ENCODE measurements at regions not wholly inside any gene's neighbourhood (a gene's known extent, or its start where the extent isn't known, plus 50 kb on each side); places are given as distances from the start of the nearest gene placed in this dataset.

- no peaks in the 10 kb centered on the region for H3K27me3 ChIP-seq
- TF ChIP-seq CTCF (IDR thresholded peaks at IDR 0.05) = no peak
- no peak for TF ChIP-seq POLR2A (IDR thresholded peaks at IDR 0.05)
- WGBS, 2 donors = 79 to 88% methylated on average over 5 to 6 of the region's 6 CpGs
- no peak overlapping the region for H3K4me3 ChIP-seq
- intact Hi-C loops (cut with DNase I; ENCODE audit: low total_unique reads) = no loop called here
- no peak overlapping the region for H3K27ac ChIP-seq
- H3K36me3 ChIP-seq (ENCODE audit: low read depth, missing control alignments) = no peaks in the 10 kb centered on the region
- no peak for DNase-seq
- H3K9me3 ChIP-seq = no peaks in the 10 kb centered on the region
- H3K4me1 ChIP-seq = no peaks in the 10 kb centered on the region
These were observed 207.0 kb upstream of the MAP3K1 start for GRCh38 chr5:56608217-56608925.

GRCh38 chr5:56607551-56607950 is 207.8 kb upstream of the MAP3K1 start:
- no peak overlapping the region for H3K27ac ChIP-seq
- no peak for DNase-seq
- intact Hi-C loops (cut with DNase I; ENCODE audit: low total_unique reads) = no loop called here

GRCh38 chr5:56607074-56607473 is 208.3 kb upstream of the MAP3K1 start:
- H3K27ac ChIP-seq = no peak overlapping the region
- H3K4me3 ChIP-seq = no peak overlapping the region
- DNase-seq = no peak
- intact Hi-C loops (cut with DNase I; ENCODE audit: low total_unique reads) = no loop called here
- no peaks in the 10 kb centered on the region for H3K9me3 ChIP-seq
- H3K4me1 ChIP-seq = no peaks in the 10 kb centered on the region
- TF ChIP-seq CTCF (IDR thresholded peaks at IDR 0.05) = no peak
- TF ChIP-seq POLR2A (IDR thresholded peaks at IDR 0.05) = no peak
- H3K36me3 ChIP-seq (ENCODE audit: low read depth, missing control alignments) = no peaks in the 10 kb centered on the region
- no peaks in the 10 kb centered on the region for H3K27me3 ChIP-seq
- 70 to 78% methylated on average over 4 of the region's 4 CpGs for WGBS, 2 donors

More at GRCh38 chr5:56607551-56607950, 207.8 kb upstream of the MAP3K1 start:
- Histone ChIP-seq H3K36me3 (ENCODE audit: low read depth, missing control alignments) (no peaks in the 10 kb centered on the region), H3K4me1 (no peaks in the 10 kb centered on the region), H3K4me3 (no peak overlapping the region), H3K9me3 (no peaks in the 10 kb centered on the region), H3K27me3 (no peaks in the 10 kb centered on the region)
- TF ChIP-seq CTCF (IDR thresholded peaks at IDR 0.05) (no peak), POLR2A (IDR thresholded peaks at IDR 0.05) (no peak)
- 82 to 84% methylated on average over 4 of the region's 4 CpGs for WGBS, 2 donors

- no peaks in the 10 kb centered on the region for H3K27me3 ChIP-seq
- H3K4me3 ChIP-seq = no peak overlapping the region
- H3K4me1 ChIP-seq = no peaks in the 10 kb centered on the region
- intact Hi-C loops (cut with DNase I; ENCODE audit: low total_unique reads) = no loop called here
- WGBS, 2 donors = 79 to 83% methylated on average over 3 of the region's 3 CpGs
- no peak for DNase-seq
- H3K27ac ChIP-seq = no peak overlapping the region
- no peak for TF ChIP-seq CTCF (IDR thresholded peaks at IDR 0.05)
- no peak for TF ChIP-seq POLR2A (IDR thresholded peaks at IDR 0.05)
- H3K36me3 ChIP-seq (ENCODE audit: low read depth, missing control alignments) = no peaks in the 10 kb centered on the region
- no peaks in the 10 kb centered on the region for H3K9me3 ChIP-seq
These were observed 209.2 kb upstream of the MAP3K1 start for GRCh38 chr5:56606192-56606591.

- DNase-seq = no peak
- no peaks in the 10 kb centered on the region for H3K27me3 ChIP-seq
- H3K9me3 ChIP-seq = no peaks in the 10 kb centered on the region
- H3K4me3 ChIP-seq = no peak overlapping the region
- intact Hi-C loops (cut with DNase I; ENCODE audit: low total_unique reads) = no loop called here
- no peaks in the 10 kb centered on the region for H3K36me3 ChIP-seq (ENCODE audit: low read depth, missing control alignments)
- no peak for TF ChIP-seq CTCF (IDR thresholded peaks at IDR 0.05)
- TF ChIP-seq POLR2A (IDR thresholded peaks at IDR 0.05) = no peak
- H3K27ac ChIP-seq = no peak overlapping the region
- no peaks in the 10 kb centered on the region for H3K4me1 ChIP-seq
- WGBS, 2 donors = 92 to 96% methylated on average over 5 of the region's 5 CpGs
These were observed 210.1 kb upstream of the MAP3K1 start for GRCh38 chr5:56605231-56605630.

Data from testis (tissue), 2 donors.